C4-2B (cell line): ENCODE measurements at regions not wholly inside any gene's neighbourhood (a gene's known extent, or its start where the extent isn't known, plus 50 kb on each side); places are given as distances from the start of the nearest gene placed in this dataset.

Experiments
- ZFX ChIP-seq: fragments of 450-650 bp; IDR thresholded peaks from 2 replicates; pipeline ENCODE4 v1.6.1; 2017
- TF ChIP-seq, protein P1 (sequence below): fragments of 450-650 bp; conservative IDR thresholded peaks from 2 replicates; pipeline ENCODE4 v1.5.1; 2017; ENCODE audit warnings: mild to moderate bottlenecking

DNA sequence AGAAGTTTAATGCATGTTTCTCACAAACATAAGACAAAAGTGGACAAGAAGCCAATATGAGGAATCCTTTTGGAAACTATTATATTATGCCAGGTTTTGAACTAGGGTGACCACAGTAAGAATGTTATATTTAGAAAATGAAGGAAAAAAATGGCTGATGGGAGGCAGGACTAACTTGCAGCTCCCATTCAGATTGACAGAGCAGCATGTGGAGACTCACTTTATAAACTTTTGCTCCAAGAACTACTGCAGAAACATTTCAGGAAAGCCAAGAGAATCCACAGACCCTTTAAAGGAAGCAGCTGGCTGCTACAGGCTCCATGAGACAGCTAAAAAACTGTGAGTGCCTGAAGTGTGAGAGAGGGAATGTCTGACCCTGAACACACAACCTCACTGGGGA lies 738.6 kb upstream of the GRIA3 start:
- TF ChIP-seq, protein P1, sequence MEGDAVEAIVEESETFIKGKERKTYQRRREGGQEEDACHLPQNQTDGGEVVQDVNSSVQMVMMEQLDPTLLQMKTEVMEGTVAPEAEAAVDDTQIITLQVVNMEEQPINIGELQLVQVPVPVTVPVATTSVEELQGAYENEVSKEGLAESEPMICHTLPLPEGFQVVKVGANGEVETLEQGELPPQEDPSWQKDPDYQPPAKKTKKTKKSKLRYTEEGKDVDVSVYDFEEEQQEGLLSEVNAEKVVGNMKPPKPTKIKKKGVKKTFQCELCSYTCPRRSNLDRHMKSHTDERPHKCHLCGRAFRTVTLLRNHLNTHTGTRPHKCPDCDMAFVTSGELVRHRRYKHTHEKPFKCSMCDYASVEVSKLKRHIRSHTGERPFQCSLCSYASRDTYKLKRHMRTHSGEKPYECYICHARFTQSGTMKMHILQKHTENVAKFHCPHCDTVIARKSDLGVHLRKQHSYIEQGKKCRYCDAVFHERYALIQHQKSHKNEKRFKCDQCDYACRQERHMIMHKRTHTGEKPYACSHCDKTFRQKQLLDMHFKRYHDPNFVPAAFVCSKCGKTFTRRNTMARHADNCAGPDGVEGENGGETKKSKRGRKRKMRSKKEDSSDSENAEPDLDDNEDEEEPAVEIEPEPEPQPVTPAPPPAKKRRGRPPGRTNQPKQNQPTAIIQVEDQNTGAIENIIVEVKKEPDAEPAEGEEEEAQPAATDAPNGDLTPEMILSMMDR: no peak
- no peak for TF ChIP-seq ZFX
